Keratinocyte (primary cell): ENCODE measurements at regions not wholly inside any gene's neighbourhood (a gene's known extent, or its start where the extent isn't known, plus 50 kb on each side); places are given as distances from the start of the nearest gene placed in this dataset.

Experiments
- EZH2 ChIP-seq: IDR thresholded peaks from one replicate; pipeline ENCODE4 v1.6.1; 2012; ENCODE audit warnings: inconsistent platforms, mild to moderate bottlenecking, low read length, moderate library complexity
- TF ChIP-seq, protein P1 (sequence below), 3 experiments: IDR thresholded peaks in 1 of 3; conservative IDR thresholded peaks in 1 of 3; optimal IDR thresholded peaks in 1 of 3; 2 replicates in 2 of 3; 3 replicates in 1 of 3; pipeline versions ENCODE3 to v1.5.1; 2011; ENCODE audit warnings: low read length in 3 of 3, mild to moderate bottlenecking in 3 of 3, moderate library complexity in 2 of 3, control low read depth in 1 of 3, inconsistent platforms in 1 of 3; ENCODE audit not compliant: insufficient read depth in 2 of 3; ENCODE audit errors: extremely low read depth in 1 of 3

- TF ChIP-seq, protein P1, sequence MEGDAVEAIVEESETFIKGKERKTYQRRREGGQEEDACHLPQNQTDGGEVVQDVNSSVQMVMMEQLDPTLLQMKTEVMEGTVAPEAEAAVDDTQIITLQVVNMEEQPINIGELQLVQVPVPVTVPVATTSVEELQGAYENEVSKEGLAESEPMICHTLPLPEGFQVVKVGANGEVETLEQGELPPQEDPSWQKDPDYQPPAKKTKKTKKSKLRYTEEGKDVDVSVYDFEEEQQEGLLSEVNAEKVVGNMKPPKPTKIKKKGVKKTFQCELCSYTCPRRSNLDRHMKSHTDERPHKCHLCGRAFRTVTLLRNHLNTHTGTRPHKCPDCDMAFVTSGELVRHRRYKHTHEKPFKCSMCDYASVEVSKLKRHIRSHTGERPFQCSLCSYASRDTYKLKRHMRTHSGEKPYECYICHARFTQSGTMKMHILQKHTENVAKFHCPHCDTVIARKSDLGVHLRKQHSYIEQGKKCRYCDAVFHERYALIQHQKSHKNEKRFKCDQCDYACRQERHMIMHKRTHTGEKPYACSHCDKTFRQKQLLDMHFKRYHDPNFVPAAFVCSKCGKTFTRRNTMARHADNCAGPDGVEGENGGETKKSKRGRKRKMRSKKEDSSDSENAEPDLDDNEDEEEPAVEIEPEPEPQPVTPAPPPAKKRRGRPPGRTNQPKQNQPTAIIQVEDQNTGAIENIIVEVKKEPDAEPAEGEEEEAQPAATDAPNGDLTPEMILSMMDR (optimal IDR thresholded peaks at IDR 0.05 in 1 of 3, IDR thresholded peaks at IDR 0.05 in 1 of 3, conservative IDR thresholded peaks at IDR 0.05 in 1 of 3; ENCODE audit: extremely low read depth in 1 of 3, insufficient read depth in 2 of 3, low read length in 3 of 3) = no peak
- TF ChIP-seq EZH2 = no peak
These were observed 437.2 kb upstream of the MKI67 start for GRCh38 chr10:128563387-128563786.
